Stimulated activated CD4-positive, alpha-beta T cell treated with anti-CD3 and anti-CD28 coated beads, Interleukin-2, amount 100 ng/mL, for 4 hours (primary cell): ENCODE measurements at regions not wholly inside any gene's neighbourhood (a gene's known extent, or its start where the extent isn't known, plus 50 kb on each side); places are given as distances from the start of the nearest gene placed in this dataset.

ENCODE experiments used
- DNase-seq: peaks from one replicate; pipeline ENCODE4 v3.0.0-alpha.2; 2020; ENCODE audit warnings: low read depth

- no peak for DNase-seq
Measured at GRCh38 chr5:38029397-38030065, 189.7 kb upstream of the GDNF start.

- no peak for DNase-seq
Measured at GRCh38 chr5:38023799-38024198, 184.0 kb upstream of the GDNF start.

GRCh38 chr5:38023371-38023770 lies 183.5 kb upstream of the GDNF start:
- no peak for DNase-seq

- DNase-seq, result no peak
Measured at GRCh38 chr5:38022631-38023030, 182.8 kb upstream of the GDNF start.

GRCh38 chr5:38018016-38018415 lies 178.2 kb upstream of the GDNF start:
- DNase-seq, result no peak

- DNase-seq, result no peak
Measured at GRCh38 chr5:38013107-38013506, 173.3 kb upstream of the GDNF start.

- no peak for DNase-seq
Measured at GRCh38 chr5:38011668-38012188, 171.9 kb upstream of the GDNF start.

- no peak for DNase-seq
Measured at GRCh38 chr5:38009749-38010358, 170.0 kb upstream of the GDNF start.

GRCh38 chr5:38008198-38008597 lies 168.4 kb upstream of the GDNF start:
- no peak for DNase-seq

- no peak for DNase-seq
Measured at GRCh38 chr5:37999593-37999992, 159.8 kb upstream of the GDNF start.

- no peak for DNase-seq
Measured at GRCh38 chr5:37996918-37997317, 157.1 kb upstream of the GDNF start.

GRCh38 chr5:37994729-37995128 lies 154.9 kb upstream of the GDNF start:
- no peak for DNase-seq

- no peak for DNase-seq
Measured at GRCh38 chr5:37991301-37992299, 151.8 kb upstream of the GDNF start.

GRCh38 chr5:37989884-37990283 lies 150.0 kb upstream of the GDNF start:
- no peak for DNase-seq

GRCh38 chr5:37988454-37989046 lies 148.7 kb upstream of the GDNF start:
- no peak for DNase-seq

- DNase-seq, result no peak
Measured at GRCh38 chr5:37984300-37984699, 144.5 kb upstream of the GDNF start.

GRCh38 chr5:37983463-37983862 lies 143.6 kb upstream of the GDNF start:
- DNase-seq, result no peak

- DNase-seq, result no peak
Measured at GRCh38 chr5:37979559-37979958, 139.7 kb upstream of the GDNF start.

- DNase-seq, result no peak
Measured at GRCh38 chr5:37975531-37975930, 135.7 kb upstream of the GDNF start.

- no peak for DNase-seq
Measured at GRCh38 chr5:37971483-37972024, 131.7 kb upstream of the GDNF start.

GRCh38 chr5:37966871-37967270 lies 127.0 kb upstream of the GDNF start:
- no peak for DNase-seq

GRCh38 chr5:37966291-37966690 lies 126.5 kb upstream of the GDNF start:
- DNase-seq, result no peak
